PC-3 (cell line): ENCODE measurements at regions not wholly inside any gene's neighbourhood (a gene's known extent, or its start where the extent isn't known, plus 50 kb on each side); places are given as distances from the start of the nearest gene placed in this dataset.
A peak's percentile ranks its signal among the peaks of the same experiment; 100 is the strongest.

Experiments used
- ATAC-seq: fragments of 200-7000 bp; cut with Tn5 transposase; 2 replicates; pipeline ENCODE4 v1.9.1; 2020; ENCODE audit warnings: mild to moderate bottlenecking, moderate library complexity
- BruUV-seq: library from RNA; stranded (reverse); fragments of 400-500 nt; replicated peaks from 2 replicates; lab custom pipeline; 2021; lab: Mats Ljungman, UMichigan
- CTCF ChIA-PET: fragments of 300-600 bp; sonication (Branson Sonifier 250); formaldehyde crosslinking; loops from one replicate; lab custom pipeline; 2022; ENCODE audit warnings: antibody characterized with exemption; lab: Charles Lee
- POLR2A ChIA-PET: fragments of 300-600 bp; sonication (Branson Sonifier 250); formaldehyde crosslinking; loops from one replicate; lab custom pipeline; 2022; ENCODE audit warnings: antibody characterized with exemption; ENCODE audit not compliant: unreplicated experiment; lab: Charles Lee
- DNase-seq: peaks from one replicate; pipeline ENCODE4 v3.0.0-alpha.2; 2015
- H2AFZ ChIP-seq: fragments of 300-600 bp; sonication (generic); 2 replicates; pipeline ENCODE4 v1.6.0; 2016; ENCODE audit warnings: antibody characterized with exemption, low read length
- H3F3A ChIP-seq: fragments of 300-600 bp; sonication (generic); one replicate; pipeline ENCODE4 v1.6.0; 2017; ENCODE audit warnings: antibody characterized with exemption, low read length, control low read depth, mild to moderate bottlenecking; ENCODE audit not compliant: unreplicated experiment
- H3K27ac ChIP-seq: fragments of 300-600 bp; sonication (generic); 2 replicates; pipeline ENCODE4 v1.5.1; 2016; ENCODE audit warnings: mild to moderate bottlenecking, low read length
- H3K27me3 ChIP-seq: fragments of 300-600 bp; sonication (generic); 2 replicates; pipeline ENCODE4 v1.6.1; 2016; ENCODE audit warnings: low read length, mixed read lengths
- H3K36me3 ChIP-seq: fragments of 300-600 bp; sonication (generic); 2 replicates; pipeline ENCODE4 v1.6.1; 2016; ENCODE audit warnings: low read depth, mixed run types, low read length, mixed read lengths
- H3K4me1 ChIP-seq: fragments of 300-600 bp; sonication (generic); 2 replicates; pipeline ENCODE4 v1.5.1; 2016; ENCODE audit warnings: low read length; ENCODE audit not compliant: insufficient read depth
- H3K4me2 ChIP-seq: fragments of 300-600 bp; sonication (generic); 2 replicates; pipeline ENCODE4 v1.6.0; 2016; ENCODE audit warnings: low read length
- H3K4me3 ChIP-seq: fragments of 300-600 bp; sonication (generic); 2 replicates; pipeline ENCODE4 v1.5.1; 2016; ENCODE audit warnings: mild to moderate bottlenecking, low read length, mixed read lengths
- H3K79me2 ChIP-seq: fragments of 300-600 bp; sonication (generic); 2 replicates; pipeline ENCODE4 v1.6.1; 2017; ENCODE audit warnings: low read length, mixed read lengths
- H3K9ac ChIP-seq: fragments of 300-600 bp; sonication (generic); 2 replicates; pipeline ENCODE4 v1.6.0; 2016; ENCODE audit warnings: mild to moderate bottlenecking, low read length
- H3K9me2 ChIP-seq: fragments of 300-600 bp; sonication (generic); replicated peaks from 2 replicates; pipeline ENCODE4 v1.6.1; 2016; ENCODE audit warnings: mixed run types, low read length, mixed read lengths
- H3K9me3 ChIP-seq: fragments of 300-600 bp; sonication (generic); 2 replicates; pipeline ENCODE4 v1.6.1; 2016; ENCODE audit warnings: low read length, mixed read lengths
- H4K20me1 ChIP-seq: fragments of 300-600 bp; sonication (generic); 2 replicates; pipeline ENCODE4 v1.6.1; 2016; ENCODE audit warnings: low read length, mixed read lengths
- CTCF ChIP-seq: fragments of 300-600 bp; sonication (generic); conservative IDR thresholded peaks from 2 replicates; pipeline ENCODE4 v1.5.1; 2017; ENCODE audit warnings: antibody characterized with exemption, low read depth, mild to moderate bottlenecking, low read length
- EZH2 ChIP-seq: fragments of 300-600 bp; sonication (generic); IDR thresholded peaks from one replicate; pipeline ENCODE4 v1.6.1; 2017; ENCODE audit warnings: antibody characterized with exemption, mild to moderate bottlenecking, low read length; ENCODE audit not compliant: unreplicated experiment
- EZH2phosphoT487 ChIP-seq: fragments of 300-600 bp; sonication (generic); IDR thresholded peaks from 2 replicates; pipeline ENCODE4 v1.6.1; 2018; ENCODE audit warnings: mild to moderate bottlenecking, antibody characterized with exemption, low read length, borderline replicate concordance
- intact Hi-C: fragments of 100-400 bp; cut with micrococcal nuclease; formaldehyde crosslinking; loops from 2 replicates; pipeline ENCODE4 v1.9.0; 2023

- H3K79me2 ChIP-seq = no peaks in the 10 kb centered on the region
- H3K4me1 ChIP-seq = peaks cover 11% of the 10 kb centered on the region
- ChIA-PET CTCF (no interaction called here), POLR2A (no interaction called here)
- H3K36me3 ChIP-seq = no peaks in the 10 kb centered on the region
- no peaks in the 10 kb centered on the region for H3K27me3 ChIP-seq
- ATAC-seq (no peak), DNase-seq (no peak)
- no peak overlapping the region for H3K4me2 ChIP-seq
- no peak overlapping the region for H3K4me3 ChIP-seq
- no peak overlapping the region for H2AFZ ChIP-seq
- H3K9ac ChIP-seq = no peak overlapping the region
- intact Hi-C loops = no loop called here
- no peaks in the 10 kb centered on the region for H4K20me1 ChIP-seq
- BruUV-seq = no TSS peak
- no peaks in the 10 kb centered on the region for H3K9me3 ChIP-seq
- no peak overlapping the region for H3K27ac ChIP-seq
- TF ChIP-seq EZH2phosphoT487 (no peak), EZH2 (no peak), CTCF (no peak)
- no peaks in the 10 kb centered on the region for H3F3A ChIP-seq
- no peaks in the 10 kb centered on the region for H3K9me2 ChIP-seq
Measured at GRCh38 chr10:69742356-69742695, 59.4 kb upstream of the COL13A1 start.

GRCh38 chr10:69742928-69743602, 58.6 kb upstream of the COL13A1 start:
- Histone ChIP-seq H3K4me2 (no peak overlapping the region), H3K36me3 (no peaks in the 10 kb centered on the region), H3K9me2 (no peaks in the 10 kb centered on the region), H3K27ac (no peak overlapping the region), H3K27me3 (no peaks in the 10 kb centered on the region), H4K20me1 (no peaks in the 10 kb centered on the region), H3K9me3 (no peaks in the 10 kb centered on the region), H3K4me1 (peaks cover 11% of the 10 kb centered on the region), H3K9ac (no peak overlapping the region), H3F3A (no peaks in the 10 kb centered on the region), H3K4me3 (no peak overlapping the region), H2AFZ (no peak overlapping the region), H3K79me2 (no peaks in the 10 kb centered on the region)
- peak; percentile 29 for ATAC-seq
- BruUV-seq = no TSS peak
- DNase-seq = peak; percentile 56
- ChIA-PET CTCF (no interaction called here), POLR2A (no interaction called here)
- no peak for TF ChIP-seq EZH2phosphoT487
- peak; percentile 76 for TF ChIP-seq CTCF
- no peak for TF ChIP-seq EZH2
- intact Hi-C loops = no loop called here

GRCh38 chr10:69744971-69745370, 56.7 kb upstream of the COL13A1 start:
- ChIA-PET CTCF (no interaction called here), POLR2A (no interaction called here)
- Histone ChIP-seq H3K27ac (no peak overlapping the region), H4K20me1 (no peaks in the 10 kb centered on the region), H3K4me3 (no peak overlapping the region), H3K79me2 (no peaks in the 10 kb centered on the region), H3K27me3 (no peaks in the 10 kb centered on the region), H3K4me1 (peaks cover 11% of the 10 kb centered on the region), H3K9ac (no peak overlapping the region), H3K36me3 (no peaks in the 10 kb centered on the region), H3K9me3 (no peaks in the 10 kb centered on the region), H3F3A (no peaks in the 10 kb centered on the region), H3K4me2 (peak overlapping the region; percentile 2; the same call in 1 of the 2 replicates), H2AFZ (no peak overlapping the region), H3K9me2 (no peaks in the 10 kb centered on the region)
- intact Hi-C loops = loop anchor here (2.0 kb wide), 1 partner anchor 16 kb away; no protein-coding TSS in a partner anchor
- TF ChIP-seq EZH2 (no peak), CTCF (no peak), EZH2phosphoT487 (no peak)
- DNase-seq (peak; percentile 71), ATAC-seq (peak; percentile 84)
- no TSS peak for BruUV-seq
